Peyer's patch (tissue), 4 donors: ENCODE measurements at regions not wholly inside any gene's neighbourhood (a gene's known extent, or its start where the extent isn't known, plus 50 kb on each side); places are given as distances from the start of the nearest gene placed in this dataset.

Experiments used
- POLR2A ChIP-seq, 2 donors: fragments of 450-650 bp; IDR thresholded peaks; one replicate each; pipeline ENCODE4 v1.5.1; 2017; ENCODE audit warnings: antibody characterized with exemption in 2 of 2, mild to moderate bottlenecking in 2 of 2, moderate library complexity in 2 of 2
- TF ChIP-seq, protein P1 (sequence below), 6 experiments: fragments of 450-650 bp in 4 of 6; fragments of 200-600 bp in 2 of 6; sonication (generic) in 1 of 6; IDR thresholded peaks; one replicate each; pipeline ENCODE4 v1.5.1; 2017 to 2019; ENCODE audit warnings: antibody characterized with exemption in 6 of 6, mild to moderate bottlenecking in 3 of 6, moderate library complexity in 1 of 6

DNA sequence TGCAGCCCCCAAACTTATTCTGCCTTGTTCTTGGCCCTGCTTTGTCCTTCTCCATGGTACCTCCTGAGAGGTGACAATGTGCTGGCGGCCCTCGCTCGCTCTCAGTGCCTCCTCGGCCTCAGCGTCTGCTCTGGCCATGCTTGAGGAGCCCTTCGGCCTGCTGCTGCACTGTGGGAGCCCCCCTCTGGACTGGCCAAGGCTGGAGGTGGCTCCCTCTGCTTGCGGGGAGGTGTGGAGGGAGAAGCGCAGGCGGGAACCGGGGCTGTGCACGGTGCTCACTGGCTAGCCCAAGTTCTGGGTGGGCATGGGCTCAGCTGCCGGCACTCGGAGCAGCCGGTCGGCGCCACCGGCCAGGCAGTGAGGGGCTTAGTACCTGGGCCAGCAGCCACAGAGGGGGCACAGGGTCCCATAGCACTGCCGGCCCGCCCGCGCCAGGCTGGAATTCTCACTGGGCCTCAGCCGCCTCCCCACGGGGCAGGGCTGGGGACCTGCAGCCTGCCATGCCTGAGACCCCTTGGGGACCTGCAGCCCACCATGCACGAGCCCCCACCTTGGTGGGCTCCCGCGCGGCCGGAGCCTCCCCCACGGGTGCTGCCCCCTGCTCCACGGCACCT lies 55.9 kb upstream of the RALGAPA2 start:
- TF ChIP-seq, protein P1, sequence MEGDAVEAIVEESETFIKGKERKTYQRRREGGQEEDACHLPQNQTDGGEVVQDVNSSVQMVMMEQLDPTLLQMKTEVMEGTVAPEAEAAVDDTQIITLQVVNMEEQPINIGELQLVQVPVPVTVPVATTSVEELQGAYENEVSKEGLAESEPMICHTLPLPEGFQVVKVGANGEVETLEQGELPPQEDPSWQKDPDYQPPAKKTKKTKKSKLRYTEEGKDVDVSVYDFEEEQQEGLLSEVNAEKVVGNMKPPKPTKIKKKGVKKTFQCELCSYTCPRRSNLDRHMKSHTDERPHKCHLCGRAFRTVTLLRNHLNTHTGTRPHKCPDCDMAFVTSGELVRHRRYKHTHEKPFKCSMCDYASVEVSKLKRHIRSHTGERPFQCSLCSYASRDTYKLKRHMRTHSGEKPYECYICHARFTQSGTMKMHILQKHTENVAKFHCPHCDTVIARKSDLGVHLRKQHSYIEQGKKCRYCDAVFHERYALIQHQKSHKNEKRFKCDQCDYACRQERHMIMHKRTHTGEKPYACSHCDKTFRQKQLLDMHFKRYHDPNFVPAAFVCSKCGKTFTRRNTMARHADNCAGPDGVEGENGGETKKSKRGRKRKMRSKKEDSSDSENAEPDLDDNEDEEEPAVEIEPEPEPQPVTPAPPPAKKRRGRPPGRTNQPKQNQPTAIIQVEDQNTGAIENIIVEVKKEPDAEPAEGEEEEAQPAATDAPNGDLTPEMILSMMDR (IDR thresholded peaks at IDR 0.05) = no peak
- TF ChIP-seq POLR2A (IDR thresholded peaks at IDR 0.05) = no peak
